ENCODE measurements at regions not wholly inside any gene's neighbourhood (a gene's known extent, or its start where the extent isn't known, plus 50 kb on each side); places are given as distances from the start of the nearest gene placed in this dataset.

GRCh38 chr11:110900426-110900825, 188.2 kb upstream of the ARHGAP20 start:
- WGBS (ENCODE audit: insufficient coverage, insufficient replicate concordance, low lambda C conversion rate, missing lambda C conversion rate) = 0% methylated on average over 1 of the region's 1 CpG
- in situ Hi-C loops (cut with MboI) (no loop called here), intact Hi-C loops (cut with micrococcal nuclease; ENCODE audit: unreplicated experiment) (no loop called here)
- ATAC-seq (no peak), FAIRE-seq (no peak), DNase-seq (ENCODE audit: low read depth, low spot score) (no peak)
- no TSS peak for BruUV-seq (replicated peaks)
- H3K4me1 ChIP-seq (ENCODE audit: control insufficient read depth, insufficient read depth, low read length) = no peaks in the 10 kb centered on the region
- ChIA-PET CTCF (no interaction called here), POLR2A (no interaction called here), SMC1A (ENCODE audit: uncharacterized antibody, unreplicated experiment) (interaction anchor here (1.3 kb wide), 1 partner anchor 13 kb away, joined by 3 read pairs; no protein-coding TSS in a partner anchor), RAD21 (ENCODE audit: unreplicated experiment) (no interaction called here)
- H2AFZ ChIP-seq (ENCODE audit: control insufficient read depth, low read depth, low read length) = no peak overlapping the region
- H3K4me2 ChIP-seq (ENCODE audit: control insufficient read depth, insufficient read depth) = no peak overlapping the region
- no peak overlapping the region for H3K9ac ChIP-seq (ENCODE audit: control insufficient read depth, insufficient read depth, low read length)
- TF ChIP-seq LARP7 (IDR thresholded peaks at IDR 0.05) = no peak
- no peak for TF ChIP-seq SMARCA5 (IDR thresholded peaks at IDR 0.05)
- TF ChIP-seq BMI1 (IDR thresholded peaks at IDR 0.05; ENCODE audit: borderline replicate concordance) = no peak
- TF ChIP-seq IRF5 (IDR thresholded peaks at IDR 0.05; ENCODE audit: borderline replicate concordance) = no peak
- no peak for TF ChIP-seq MYC (IDR thresholded peaks at IDR 0.05; ENCODE audit: insufficient read depth, insufficient read length, insufficient replicate concordance, low read length, severe bottlenecking)
- TF ChIP-seq YBX1 (IDR thresholded peaks at IDR 0.05) = no peak
- TF ChIP-seq ZZZ3 (IDR thresholded peaks at IDR 0.05; ENCODE audit: control insufficient read depth, insufficient read length, low read depth) = no peak
- no peak for TF ChIP-seq RELB (IDR thresholded peaks at IDR 0.05; ENCODE audit: low read depth)
- TF ChIP-seq NFXL1 (IDR thresholded peaks at IDR 0.05; ENCODE audit: borderline replicate concordance) = no peak
- no peak for TF ChIP-seq NFYA (IDR thresholded peaks at IDR 0.05; ENCODE audit: borderline replicate concordance, low read depth, low read length)
- TF ChIP-seq NFIC (IDR thresholded peaks at IDR 0.05; ENCODE audit: low read depth, low read length) = no peak
- TF ChIP-seq ATF2 (IDR thresholded peaks at IDR 0.05; ENCODE audit: low read length) = no peak
- TF ChIP-seq ZBED1 (IDR thresholded peaks at IDR 0.05; ENCODE audit: borderline replicate concordance) = no peak
- no peak for TF ChIP-seq CTCF (IDR thresholded peaks at IDR 0.05 in 2 of 3, conservative IDR thresholded peaks at IDR 0.05 in 1 of 3; ENCODE audit: control insufficient read depth in 2 of 3, extremely low read depth in 1 of 3, insufficient read depth in 1 of 3, low read depth in 3 of 3, low read length in 3 of 3)
- no peaks in the 10 kb centered on the region for H3K79me2 ChIP-seq (ENCODE audit: control insufficient read depth, insufficient read depth, low read length)
- H3K4me3 ChIP-seq = no peak overlapping the region
- no peaks in the 10 kb centered on the region for H3K9me3 ChIP-seq (replicated peaks; ENCODE audit: control insufficient read depth, insufficient read depth, low read length)
- H3K36me3 ChIP-seq (ENCODE audit: control insufficient read depth in 2 of 2, insufficient read depth in 2 of 2, low read length in 1 of 2) = no peaks in the 10 kb centered on the region
- no peaks in the 10 kb centered on the region for H4K20me1 ChIP-seq (ENCODE audit: control insufficient read depth, insufficient read depth)
- H3K27me3 ChIP-seq (replicated peaks in 1 of 2; ENCODE audit: control insufficient read depth in 2 of 2, insufficient read depth in 2 of 2, low read length in 1 of 2) = no peaks in the 10 kb centered on the region; a peak in 1 of 4 replicates
- H3K27ac ChIP-seq (ENCODE audit: control insufficient read depth, insufficient read depth) = no peak overlapping the region

Measured in GM12878 (cell line).